HCT116 (cell line): ENCODE measurements at regions not wholly inside any gene's neighbourhood (a gene's known extent, or its start where the extent isn't known, plus 50 kb on each side); places are given as distances from the start of the nearest gene placed in this dataset.

Experiments
- ATAC-seq: fragments of 200-7000 bp; cut with Tn5 transposase; 2 replicates; pipeline ENCODE4 v1.9.1; 2020; ENCODE audit warnings: mild to moderate bottlenecking, moderate library complexity
- BruUV-seq: library from RNA; stranded (reverse); fragments of 400-500 nt; replicated peaks from 2 replicates; lab custom pipeline; 2021; lab: Mats Ljungman, UMichigan
- CTCF ChIA-PET: fragments of 300-600 bp; sonication (Branson Sonifier 250); formaldehyde crosslinking; loops from one replicate; lab custom pipeline; 2021; ENCODE audit warnings: antibody characterized with exemption; lab: Charles Lee
- POLR2A ChIA-PET: fragments of 300-600, 350-600 bp; sonication (Branson Sonifier 250); formaldehyde crosslinking; loops from one replicate; lab custom pipeline; 2021; ENCODE audit warnings: antibody characterized with exemption; lab: Charles Lee
- RAD21 ChIA-PET, 2 experiments: fragments of 300-600 bp; sonication (Branson Sonifier 250); formaldehyde crosslinking; loops; one replicate each; lab custom pipeline; 2023; ENCODE audit warnings: low total read pairs in 2 of 2; ENCODE audit not compliant: uncharacterized antibody in 2 of 2, unreplicated experiment in 2 of 2, low non-redundant PET in 1 of 2; lab: Charles Lee
- DNase-seq: peaks from one replicate; pipeline ENCODE4 v3.0.0-alpha.2; 2010; ENCODE audit warnings: low read depth, low spot score
- H2AFZ ChIP-seq: fragments of 200-600 bp; shearing (Covaris generic), sonication (generic); 2 replicates; pipeline ENCODE4 v1.6.1; 2017; ENCODE audit warnings: low read depth, mixed run types, mixed read lengths, antibody characterized with exemption, low read length; ENCODE audit not compliant: poor library complexity, severe bottlenecking
- H3K27ac ChIP-seq: 2 replicates; pipeline ENCODE4 v1.5.1; 2012; ENCODE audit warnings: low read depth, low read length
- H3K27me3 ChIP-seq: fragments of 200-600 bp; sonication (generic); 2 replicates; pipeline ENCODE4 v1.6.1; 2016; ENCODE audit warnings: mixed run types, low read length, mixed read lengths; ENCODE audit not compliant: insufficient read depth
- H3K36me3 ChIP-seq, 2 experiments: fragments of 200-500 bp in 1 of 2; fragments of 200-600 bp in 1 of 2; sonication (Bioruptor generic) in 1 of 2; sonication (generic) in 1 of 2; 2 replicates each; pipeline versions ENCODE4 v1.5.1 to v1.6.1; 2014 to 2016; ENCODE audit warnings: low read length in 2 of 2, inconsistent platforms in 1 of 2, mixed read lengths in 1 of 2, mixed run types in 1 of 2; ENCODE audit not compliant: insufficient read depth in 2 of 2, control insufficient read depth in 1 of 2
- H3K4me1 ChIP-seq, 2 experiments: fragments of 200-600 bp in 1 of 2; sonication (generic) in 1 of 2; 2 replicates each; pipeline versions ENCODE4 v1.5.1 to v1.6.1; 2012 to 2017; ENCODE audit warnings: low read length in 2 of 2, inconsistent platforms in 1 of 2, mild to moderate bottlenecking in 1 of 2, mixed read lengths in 1 of 2, mixed run types in 1 of 2, moderate library complexity in 1 of 2; ENCODE audit not compliant: insufficient read depth in 2 of 2, control insufficient read depth in 1 of 2
- H3K4me2 ChIP-seq: fragments of 200-600 bp; sonication (generic); 2 replicates; pipeline ENCODE4 v1.6.1; 2017; ENCODE audit warnings: mixed run types, low read length, mixed read lengths
- H3K4me3 ChIP-seq, 2 experiments: fragments of 200-600 bp in 1 of 2; sonication (generic) in 1 of 2; replicated peaks in 1 of 2; 2 replicates each; pipeline ENCODE4 v1.5.1; 2011 to 2016; ENCODE audit warnings: low read length in 2 of 2, control low read depth in 1 of 2, low read depth in 1 of 2, mild to moderate bottlenecking in 1 of 2, mixed read lengths in 1 of 2, mixed run types in 1 of 2
- H3K79me2 ChIP-seq: fragments of 200-600 bp; sonication (generic); 2 replicates; pipeline ENCODE4 v1.6.1; 2017; ENCODE audit warnings: mild to moderate bottlenecking, mixed run types, low read length, moderate library complexity, mixed read lengths; ENCODE audit not compliant: insufficient read depth
- H3K9ac ChIP-seq: fragments of 200-600 bp; sonication (generic); 2 replicates; pipeline ENCODE4 v1.6.1; 2016; ENCODE audit warnings: low read length, mixed read lengths
- H3K9me2 ChIP-seq: fragments of 200-600 bp; sonication (generic), shearing (Covaris generic); 2 replicates; pipeline ENCODE4 v1.6.1; 2017; ENCODE audit warnings: mixed run types, mild to moderate bottlenecking, moderate library complexity; ENCODE audit not compliant: insufficient read depth
- H3K9me3 ChIP-seq, 2 experiments: fragments of 200-500 bp in 1 of 2; fragments of 200-600 bp in 1 of 2; sonication (Bioruptor generic) in 1 of 2; sonication (generic) in 1 of 2; 2 replicates each; pipeline ENCODE4 v1.6.1; 2014 to 2017; ENCODE audit warnings: low read length in 2 of 2, mixed read lengths in 2 of 2, inconsistent platforms in 1 of 2, low read depth in 1 of 2, mild to moderate bottlenecking in 1 of 2, mixed run types in 1 of 2, moderate library complexity in 1 of 2; ENCODE audit not compliant: control insufficient read depth in 1 of 2, insufficient read depth in 1 of 2
- H4K20me1 ChIP-seq: fragments of 200-600 bp; sonication (generic), shearing (Covaris generic); 2 replicates; pipeline ENCODE4 v1.6.1; 2017; ENCODE audit warnings: mixed run types, mild to moderate bottlenecking, moderate library complexity; ENCODE audit not compliant: insufficient read depth
- CEBPB ChIP-seq: IDR thresholded peaks from 2 replicates; pipeline ENCODE4 v1.6.1; 2012; ENCODE audit warnings: low read depth
- CTCF ChIP-seq, 3 experiments: fragments of 200-600 bp in 1 of 3; sonication (generic) in 1 of 3; IDR thresholded peaks in 2 of 3; conservative IDR thresholded peaks in 1 of 3; 2 replicates each; pipeline ENCODE4 v1.5.1; 2012 to 2017; ENCODE audit warnings: low read depth in 2 of 3, low read length in 2 of 3, antibody characterized with exemption in 1 of 3, borderline replicate concordance in 1 of 3, control low read depth in 1 of 3, mild to moderate bottlenecking in 1 of 3, mixed read lengths in 1 of 3, mixed run types in 1 of 3, moderate library complexity in 1 of 3; ENCODE audit not compliant: insufficient read depth in 1 of 3
- EZH2 ChIP-seq: fragments of 200-600 bp; sonication (generic); IDR thresholded peaks from 2 replicates; pipeline ENCODE4 v1.6.1; 2017; ENCODE audit warnings: antibody characterized with exemption, mixed run types
- EZH2phosphoT487 ChIP-seq: fragments of 200-600 bp; IDR thresholded peaks from 2 replicates; pipeline ENCODE4 v1.6.1; 2018; ENCODE audit warnings: antibody characterized with exemption, borderline replicate concordance
- JUND ChIP-seq: IDR thresholded peaks from 2 replicates; pipeline ENCODE4 v1.6.1; 2012
- MAX ChIP-seq: IDR thresholded peaks from 2 replicates; pipeline ENCODE4 v1.6.1; 2012
- POLR2AphosphoS5 ChIP-seq: IDR thresholded peaks from 2 replicates; pipeline ENCODE4 v1.6.1; 2011; ENCODE audit warnings: mild to moderate bottlenecking, low read depth, low read length, moderate library complexity
- ZNF274 ChIP-seq: fragments of 200-500 bp; sonication (Bioruptor generic); IDR thresholded peaks from 2 replicates; pipeline ENCODE4 v1.6.1; 2014; ENCODE audit warnings: mild to moderate bottlenecking, low read depth, low read length, inconsistent platforms
- intact Hi-C: fragments of 100-400 bp; cut with micrococcal nuclease; formaldehyde crosslinking; loops from 2 replicates; pipeline ENCODE4 v1.10.0; 2022

GRCh38 chr7:15888090-15888489 lies 201.6 kb upstream of the MEOX2 start:
- no peaks in the 10 kb centered on the region; a peak in 1 of 4 replicates for H3K4me1 ChIP-seq
- no peak for ATAC-seq
- no peaks in the 10 kb centered on the region for H3K27me3 ChIP-seq
- CTCF ChIA-PET = no interaction called here
- H4K20me1 ChIP-seq = no peaks in the 10 kb centered on the region
- no peak overlapping the region for H3K4me2 ChIP-seq
- DNase-seq = no peak
- intact Hi-C loops = no loop called here
- BruUV-seq = no TSS peak
- no peaks in the 10 kb centered on the region for H3K9me3 ChIP-seq
- H3K79me2 ChIP-seq = no peaks in the 10 kb centered on the region
- H3K9ac ChIP-seq = no peak overlapping the region
- H2AFZ ChIP-seq = no peak overlapping the region
- H3K36me3 ChIP-seq = no peaks in the 10 kb centered on the region
- H3K27ac ChIP-seq = no peak overlapping the region
- H3K9me2 ChIP-seq = no peaks in the 10 kb centered on the region
- RAD21 ChIA-PET = no interaction called here
- POLR2A ChIA-PET = no interaction called here
- no peak for TF ChIP-seq JUND
- TF ChIP-seq EZH2 = no peak
- no peak for TF ChIP-seq EZH2phosphoT487
- TF ChIP-seq, all 23 proteins: peak for 0
- H3K4me3 ChIP-seq = no peak overlapping the region

- POLR2A ChIA-PET = no interaction called here
- H3K79me2 ChIP-seq = no peaks in the 10 kb centered on the region
- RAD21 ChIA-PET = no interaction called here
- no peaks in the 10 kb centered on the region for H3K9me3 ChIP-seq
- H3K4me3 ChIP-seq = no peak overlapping the region
- intact Hi-C loops = no loop called here
- TF ChIP-seq POLR2AphosphoS5 = no peak
- no peak for TF ChIP-seq CEBPB
- TF ChIP-seq CTCF (IDR thresholded peaks at IDR 0.05 in 2 of 3, conservative IDR thresholded peaks at IDR 0.05 in 1 of 3; ENCODE audit: borderline replicate concordance in 1 of 3, insufficient read depth in 1 of 3, low read depth in 2 of 3, low read length in 2 of 3) = no peak
- TF ChIP-seq MAX = no peak
- no peak for TF ChIP-seq ZNF274
- CTCF ChIA-PET = no interaction called here
- H3K9ac ChIP-seq = no peak overlapping the region
- DNase-seq (no peak), ATAC-seq (no peak)
- no peaks in the 10 kb centered on the region; a peak in 1 of 4 replicates for H3K4me1 ChIP-seq
- H4K20me1 ChIP-seq = no peaks in the 10 kb centered on the region
- H2AFZ ChIP-seq = no peak overlapping the region
- H3K4me2 ChIP-seq = no peak overlapping the region
- BruUV-seq = no TSS peak
- H3K27me3 ChIP-seq = no peaks in the 10 kb centered on the region
- H3K27ac ChIP-seq = no peak overlapping the region
- H3K9me2 ChIP-seq = no peaks in the 10 kb centered on the region
- H3K36me3 ChIP-seq = no peaks in the 10 kb centered on the region
These were observed 200.1 kb upstream of the MEOX2 start for GRCh38 chr7:15886626-15887025.
